Gastrocnemius medialis (tissue), 4 donors: ENCODE measurements at regions not wholly inside any gene's neighbourhood (a gene's known extent, or its start where the extent isn't known, plus 50 kb on each side); places are given as distances from the start of the nearest gene placed in this dataset.

Experiments
- CTCF ChIP-seq, 5 experiments: fragments of 450-650 bp in 3 of 5; fragments of 200-600 bp in 2 of 5; sonication (generic) in 2 of 5; IDR thresholded peaks in 4 of 5; conservative IDR thresholded peaks in 1 of 5; 1 replicate in 4 of 5; 2 replicates in 1 of 5; pipeline ENCODE4 v1.5.1; 2016 to 2019; ENCODE audit warnings: antibody characterized with exemption in 5 of 5, mild to moderate bottlenecking in 3 of 5, moderate library complexity in 3 of 5
- POLR2A ChIP-seq, 2 donors: fragments of 450-650 bp; IDR thresholded peaks; one replicate each; pipeline ENCODE4 v1.6.1; 2017; ENCODE audit warnings: antibody characterized with exemption in 2 of 2, mild to moderate bottlenecking in 2 of 2, moderate library complexity in 2 of 2

GRCh38 chr1:97996880-97997279, 76.0 kb upstream of the DPYD start:
- no peak for TF ChIP-seq POLR2A (IDR thresholded peaks at IDR 0.05)
- TF ChIP-seq CTCF (IDR thresholded peaks at IDR 0.05 in 4 of 5, conservative IDR thresholded peaks at IDR 0.05 in 1 of 5) = no peak
